Skin of body (tissue), 1 donor: ENCODE measurements at regions not wholly inside any gene's neighbourhood (a gene's known extent, or its start where the extent isn't known, plus 50 kb on each side); places are given as distances from the start of the nearest gene placed in this dataset.

ENCODE experiments used
- DNase-seq: peaks from one replicate; lab custom pipeline; 2025; lab: John Stamatoyannopoulos, UW

GRCh38 chr3:132900481-132900880 lies 137.7 kb upstream of the TMEM108 start:
- DNase-seq: no peak

- DNase-seq: no peak
These were observed 140.1 kb upstream of the TMEM108 start for GRCh38 chr3:132898141-132898540.

- no peak for DNase-seq
These were observed 145.2 kb upstream of the TMEM108 start for GRCh38 chr3:132892956-132893355.

DNA sequence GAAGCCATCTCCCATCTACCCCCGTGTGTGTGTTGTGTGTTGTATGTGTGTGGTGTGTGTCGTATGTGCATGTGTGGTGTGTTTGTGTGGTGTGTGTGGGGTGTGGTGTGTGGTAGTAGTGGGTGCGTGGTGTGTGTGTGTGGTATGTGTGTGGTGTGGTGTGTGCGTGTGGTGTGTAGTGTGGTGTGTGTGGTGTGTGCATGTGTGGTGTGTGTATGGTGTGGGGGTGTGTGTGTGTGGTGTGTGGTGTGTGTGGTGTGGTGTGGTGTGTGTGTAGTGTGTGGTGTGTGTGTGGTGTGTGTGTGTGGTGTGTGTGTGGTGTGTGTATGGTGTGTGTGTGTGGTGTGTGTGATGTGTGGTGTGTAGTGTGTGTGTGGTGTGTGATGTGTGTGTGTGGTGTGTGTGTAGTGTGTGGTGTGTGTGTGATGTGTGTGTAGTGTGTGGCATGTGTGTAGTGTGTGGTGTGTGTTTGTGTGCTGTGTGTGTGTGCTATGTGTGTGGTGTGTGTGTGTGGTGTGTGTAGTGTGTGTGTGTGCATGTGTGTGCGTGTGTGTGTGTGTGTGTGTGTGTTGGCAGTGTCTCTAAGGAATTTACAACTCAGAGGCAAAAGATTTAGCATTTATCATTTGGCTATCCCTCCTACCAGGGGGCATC lies 156.3 kb upstream of the TMEM108 start:
- no peak for DNase-seq

GRCh38 chr3:132880986-132881385 lies 157.2 kb upstream of the TMEM108 start:
- no peak for DNase-seq

DNA sequence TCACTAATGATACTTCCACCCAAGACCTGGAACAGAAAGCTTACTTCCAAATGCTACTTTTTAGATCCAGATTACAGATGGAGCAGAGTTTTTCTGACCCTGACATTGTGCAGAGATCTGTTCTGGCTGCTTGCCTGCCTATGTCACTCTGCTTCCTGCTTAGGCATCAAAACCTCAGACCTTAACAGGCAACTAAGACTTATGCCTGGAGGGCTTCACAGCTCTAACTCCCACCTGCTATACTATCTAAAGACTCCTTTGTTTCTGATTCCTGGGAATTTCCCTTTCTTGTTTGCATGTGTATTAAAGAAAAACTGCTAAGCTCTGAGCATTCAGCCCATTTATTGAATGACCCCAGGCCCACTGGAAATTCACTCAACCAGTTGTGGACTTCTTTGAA lies 157.4 kb upstream of the NPHP3 start:
- DNase-seq: no peak

DNA sequence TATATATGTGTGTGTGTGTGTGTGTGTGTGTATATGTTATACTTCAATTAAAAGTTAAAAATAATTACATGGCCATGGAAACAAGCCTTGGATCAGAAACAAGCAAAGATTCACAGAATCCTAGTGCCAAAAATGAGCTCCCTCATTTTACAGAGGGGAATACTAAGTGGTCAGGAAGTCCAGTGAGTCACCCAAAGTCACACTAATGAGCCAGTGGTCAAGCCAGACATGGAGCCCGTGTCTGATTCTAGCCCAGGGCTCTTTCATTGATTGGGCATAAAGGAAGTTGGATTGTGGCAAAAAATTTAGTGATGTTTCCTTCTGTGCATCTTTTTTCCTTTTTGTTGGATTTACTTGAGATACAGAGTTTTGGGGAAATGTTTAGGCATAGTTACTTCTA lies 152.5 kb upstream of the NPHP3 start:
- DNase-seq: no peak

DNA sequence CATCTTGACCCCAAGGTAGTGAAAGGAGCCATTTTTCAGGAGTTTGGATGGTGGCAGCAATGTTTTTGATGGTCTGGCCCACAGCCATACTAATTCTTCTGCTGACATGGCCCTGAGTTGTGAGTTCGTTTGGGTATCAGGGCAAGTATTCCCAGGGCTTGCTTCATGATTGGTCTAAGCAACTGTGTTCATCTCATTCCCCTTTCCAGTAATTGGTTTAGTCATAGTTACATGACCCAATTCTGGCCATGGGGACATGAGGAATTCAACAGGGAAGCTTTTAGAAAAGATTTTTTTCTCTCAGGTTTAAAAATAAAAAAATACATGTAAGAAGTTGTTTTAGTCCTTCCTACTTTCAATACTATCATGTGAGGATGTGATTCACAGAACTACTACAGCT lies 150.5 kb upstream of the NPHP3 start:
- DNase-seq: no peak

DNA sequence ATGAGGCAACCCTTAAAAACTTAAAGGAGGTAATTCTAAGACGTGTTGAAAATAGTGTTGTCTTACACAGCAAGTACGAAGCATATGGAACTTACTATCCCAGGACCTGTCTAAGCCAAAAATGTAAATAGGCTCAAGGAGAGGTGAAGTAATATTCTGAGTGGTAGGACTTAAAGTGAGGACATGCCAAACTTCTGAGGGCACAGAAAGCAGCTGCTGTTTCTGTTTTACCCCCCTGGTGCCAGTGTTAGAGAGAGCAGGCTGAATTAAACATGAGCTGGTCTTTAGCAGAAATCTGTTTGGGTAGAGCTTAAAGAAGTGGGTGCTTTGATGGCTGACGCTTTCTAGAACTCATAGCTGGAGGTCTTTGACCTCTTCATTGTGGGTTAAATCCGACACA lies 149.7 kb upstream of the NPHP3 start:
- no peak for DNase-seq

DNA sequence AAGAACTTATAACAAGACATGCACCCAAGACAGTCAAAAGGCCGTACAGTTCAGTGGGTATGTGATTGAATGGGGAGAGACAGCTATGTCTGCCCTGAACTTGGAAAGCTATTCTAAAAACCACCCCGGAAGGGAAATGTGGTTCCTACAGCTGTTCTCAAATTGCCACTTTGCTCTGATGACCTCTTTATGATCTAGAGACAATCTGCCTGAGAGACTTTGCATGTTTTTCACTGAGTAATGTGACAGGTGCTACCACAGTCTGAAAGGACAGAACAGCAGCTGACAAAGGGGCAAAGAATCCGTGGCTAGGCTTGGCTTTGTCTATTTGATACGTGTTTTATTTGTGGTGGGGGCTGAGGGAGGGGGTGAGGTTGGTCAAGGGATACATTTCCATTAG lies 148.3 kb upstream of the NPHP3 start:
- no peak for DNase-seq

DNA sequence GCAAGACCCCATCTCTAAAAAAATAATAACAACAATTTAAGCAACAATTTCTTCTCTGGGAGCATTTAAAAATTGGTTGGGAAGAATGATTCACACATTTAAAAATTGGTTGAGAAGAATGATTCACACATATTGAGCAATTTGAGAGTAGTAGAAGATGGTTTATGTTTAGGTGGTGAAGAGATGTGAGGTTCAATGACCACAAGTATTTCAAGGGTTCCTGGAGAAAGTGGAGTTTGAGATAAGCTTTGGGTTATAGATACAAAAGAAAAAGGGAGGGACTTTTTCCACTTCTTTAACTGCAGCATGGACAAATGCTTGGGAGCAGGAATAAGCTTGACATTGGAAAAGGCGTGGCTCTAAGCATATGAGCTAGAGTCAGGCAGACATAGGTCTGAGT lies 145.7 kb upstream of the NPHP3 start:
- no peak for DNase-seq

DNA sequence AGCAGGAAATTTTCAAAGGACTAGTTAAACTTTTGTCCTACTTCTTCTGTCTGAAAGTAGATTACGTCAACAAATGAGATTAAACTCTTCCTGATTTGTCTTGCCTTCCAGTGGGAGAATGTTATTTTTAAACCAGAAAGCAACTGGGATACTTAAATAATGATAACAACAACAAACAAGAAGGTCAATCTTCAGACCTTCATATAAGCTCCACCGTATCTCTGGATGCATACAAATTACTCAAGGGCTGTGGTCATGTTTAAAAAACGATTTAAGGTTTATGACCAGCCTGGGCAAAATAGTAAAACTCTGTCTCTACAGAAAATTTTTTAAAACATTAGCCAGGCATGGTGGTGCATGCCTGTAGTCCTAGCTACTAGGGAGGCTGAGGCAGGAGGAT lies 145.3 kb upstream of the NPHP3 start:
- no peak for DNase-seq

- DNase-seq: no peak
These were observed 135.1 kb upstream of the NPHP3 start for GRCh38 chr3:132857317-132857716.

DNA sequence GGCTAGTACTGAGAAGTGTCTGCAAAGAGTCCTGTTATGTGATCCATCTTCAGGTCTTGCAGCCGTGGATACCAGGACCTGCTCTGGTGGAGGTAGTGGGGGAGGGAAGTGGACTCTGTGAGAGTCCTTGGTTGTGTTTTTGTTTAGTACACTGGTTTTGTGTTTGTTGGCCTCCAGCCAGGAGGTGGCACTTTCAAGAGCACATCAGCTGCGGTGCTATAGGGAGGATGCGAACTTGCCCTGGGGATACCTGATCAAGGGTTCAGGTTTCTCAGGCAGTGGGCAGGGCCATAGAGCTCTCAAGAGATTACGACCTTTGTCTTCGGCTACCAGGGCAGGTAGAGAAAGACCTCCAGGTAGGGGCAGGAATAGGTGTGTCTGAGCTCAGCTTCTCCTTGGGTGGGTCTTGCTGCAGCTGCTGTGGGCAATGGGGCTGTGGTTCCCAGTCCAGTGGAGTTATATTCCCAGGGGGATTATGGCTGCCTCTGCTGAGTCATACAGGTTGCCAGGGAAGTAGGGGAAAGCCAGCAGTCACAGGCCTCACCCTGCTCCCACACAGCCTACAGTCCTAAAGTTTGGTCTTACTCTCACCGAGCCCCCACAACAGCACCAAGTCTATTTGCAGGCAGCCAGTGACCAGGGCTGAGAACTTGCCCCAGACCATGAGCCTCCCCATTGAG lies 132.8 kb upstream of the NPHP3 start:
- no peak for DNase-seq

GRCh38 chr3:132847849-132848625 lies 125.8 kb upstream of the NPHP3 start:
- DNase-seq: no peak

- no peak for DNase-seq
These were observed 121.8 kb upstream of the NPHP3 start for GRCh38 chr3:132843851-132844553.

DNA sequence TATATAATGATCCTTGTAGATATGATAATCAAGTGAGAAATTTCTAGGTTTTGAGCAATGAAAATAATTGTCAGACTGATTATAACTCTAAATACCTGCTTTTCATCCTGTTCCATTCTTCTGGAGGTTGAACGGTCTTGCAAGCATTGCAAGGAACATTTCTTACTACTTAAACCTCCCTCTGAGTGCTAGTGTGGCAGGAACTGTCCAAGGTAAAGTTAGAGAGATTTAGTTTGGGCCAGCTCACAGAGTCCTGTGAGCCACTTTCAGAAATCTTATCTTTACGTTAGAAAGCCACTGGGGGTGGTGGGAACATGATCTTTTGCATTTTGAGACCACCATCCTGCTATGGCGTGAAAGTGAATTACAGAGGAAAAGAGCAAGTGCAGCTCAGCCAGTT lies 121.1 kb upstream of the NPHP3 start:
- no peak for DNase-seq

DNA sequence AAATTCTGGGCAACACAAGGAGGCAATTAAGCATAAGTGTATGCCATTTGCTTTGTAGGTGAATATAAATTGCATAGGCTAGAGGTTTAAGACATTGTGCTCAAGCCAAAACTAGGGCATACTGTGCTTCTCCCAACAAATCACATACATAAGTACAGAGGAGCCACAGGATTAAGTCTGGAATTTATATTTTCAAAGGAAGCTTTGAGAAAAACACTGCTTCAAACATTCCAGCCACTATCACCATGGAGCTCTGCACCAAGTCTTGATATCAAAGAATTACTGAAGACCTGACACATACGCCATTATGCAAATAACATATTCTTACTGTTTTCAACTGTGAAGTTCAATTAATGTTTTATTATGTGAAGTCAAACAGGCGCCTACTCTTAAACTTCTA lies 119.4 kb upstream of the NPHP3 start:
- no peak for DNase-seq

DNA sequence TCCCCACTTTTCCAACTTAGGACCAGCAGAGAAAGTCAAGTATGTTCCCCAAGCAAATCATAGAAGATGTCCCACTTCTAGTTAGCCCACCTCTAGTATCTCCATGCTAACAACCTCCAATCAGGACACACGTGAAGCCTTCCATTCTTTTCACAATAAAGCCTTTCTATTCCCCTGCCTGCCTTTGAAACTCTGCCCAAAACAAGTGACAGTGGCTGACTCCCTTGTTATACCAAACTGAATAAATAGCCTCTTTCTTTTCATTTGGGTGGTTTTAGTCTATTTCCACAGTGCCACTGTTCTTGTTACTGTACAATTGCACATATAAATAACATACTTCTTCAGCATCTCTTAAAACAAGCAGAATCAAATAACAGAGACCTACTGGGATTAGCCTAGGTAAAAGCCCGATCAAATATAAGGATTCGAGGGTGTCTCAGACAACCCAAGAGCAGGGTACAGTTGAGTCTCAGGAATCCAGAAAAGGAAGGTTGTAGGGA lies 118.0 kb upstream of the NPHP3 start:
- no peak for DNase-seq

GRCh38 chr3:132838477-132838876 lies 116.3 kb upstream of the NPHP3 start:
- no peak for DNase-seq

- no peak for DNase-seq
These were observed 115.4 kb upstream of the NPHP3 start for GRCh38 chr3:132837615-132838014.

DNA sequence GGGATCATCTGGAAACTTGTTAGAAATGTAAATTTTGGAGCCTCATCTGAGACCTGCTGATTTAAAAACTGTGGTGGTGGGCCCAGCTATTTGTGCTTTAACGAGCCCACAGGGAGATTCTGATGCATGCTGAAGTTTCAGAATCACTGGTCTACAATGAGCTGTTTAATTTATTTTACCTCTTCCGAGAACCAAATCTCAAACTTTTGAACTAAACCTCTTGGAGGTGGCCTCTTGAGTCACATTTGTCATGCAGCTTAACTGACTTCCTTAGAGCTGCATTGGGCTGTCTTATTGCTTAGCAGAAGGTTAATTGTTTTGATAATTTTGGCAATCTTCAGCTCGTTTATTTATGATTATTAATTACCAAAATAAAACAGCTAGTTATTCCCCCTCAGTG lies 112.1 kb upstream of the NPHP3 start:
- DNase-seq: no peak
